Epithelial cell of esophagus (primary cell): ENCODE measurements at regions not wholly inside any gene's neighbourhood (a gene's known extent, or its start where the extent isn't known, plus 50 kb on each side); places are given as distances from the start of the nearest gene placed in this dataset.

Source experiments
- DNase-seq: peaks from one replicate; pipeline ENCODE4 v3.0.0; 2010; ENCODE audit warnings: low read depth
- H3K4me3 ChIP-seq: 2 replicates; pipeline ENCODE4 v1.5.1; 2011; ENCODE audit warnings: mild to moderate bottlenecking, low read length, control low read depth
- TF ChIP-seq, protein P1 (sequence below): IDR thresholded peaks from 2 replicates; pipeline ENCODE4 v1.5.1; 2011; ENCODE audit warnings: low read depth, mild to moderate bottlenecking, low read length, control low read depth, inconsistent platforms; ENCODE audit not compliant: insufficient read depth; ENCODE audit errors: missing control alignments

DNA sequence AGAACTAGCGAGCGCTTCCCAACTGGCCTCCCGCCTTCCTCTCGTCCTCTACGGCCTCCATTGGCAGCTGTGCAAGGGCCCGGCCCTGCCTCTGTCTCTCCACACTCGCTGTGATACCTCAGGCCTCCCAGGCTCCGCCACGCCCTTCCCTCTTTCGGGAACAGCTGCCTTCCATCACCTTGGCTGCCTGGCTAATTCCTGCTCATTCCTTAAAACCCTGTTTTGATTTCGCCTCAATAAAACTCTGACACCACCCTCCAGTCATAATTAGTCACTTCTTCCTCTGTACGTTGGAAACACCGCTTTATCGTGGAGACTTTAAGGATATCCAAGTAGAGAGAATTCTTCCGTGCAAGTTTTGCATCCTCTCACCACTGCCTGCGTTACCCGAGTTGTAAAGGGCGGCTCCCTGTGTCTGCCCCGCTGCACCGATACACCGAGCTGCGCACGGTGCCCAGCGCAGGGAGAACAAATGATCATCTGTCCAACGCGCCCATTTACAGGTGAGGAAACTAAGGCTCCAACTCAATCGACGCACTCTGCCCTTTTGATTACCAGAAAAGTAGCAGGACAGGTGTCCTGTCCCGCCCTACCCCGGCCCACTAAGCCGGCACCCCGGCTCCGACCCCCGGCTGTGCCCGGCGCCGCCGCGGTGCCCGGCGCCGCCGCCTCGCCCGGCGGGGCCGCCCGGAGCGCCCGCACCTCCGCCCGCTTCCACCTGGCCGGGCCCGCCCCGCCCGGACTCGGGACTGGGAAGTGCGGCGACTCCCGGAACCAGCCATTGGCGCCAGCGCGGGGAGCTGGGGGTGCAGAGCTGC lies 139.7 kb downstream of the SEC14L1 start:
- peak; percentile 94 for DNase-seq

DNA sequence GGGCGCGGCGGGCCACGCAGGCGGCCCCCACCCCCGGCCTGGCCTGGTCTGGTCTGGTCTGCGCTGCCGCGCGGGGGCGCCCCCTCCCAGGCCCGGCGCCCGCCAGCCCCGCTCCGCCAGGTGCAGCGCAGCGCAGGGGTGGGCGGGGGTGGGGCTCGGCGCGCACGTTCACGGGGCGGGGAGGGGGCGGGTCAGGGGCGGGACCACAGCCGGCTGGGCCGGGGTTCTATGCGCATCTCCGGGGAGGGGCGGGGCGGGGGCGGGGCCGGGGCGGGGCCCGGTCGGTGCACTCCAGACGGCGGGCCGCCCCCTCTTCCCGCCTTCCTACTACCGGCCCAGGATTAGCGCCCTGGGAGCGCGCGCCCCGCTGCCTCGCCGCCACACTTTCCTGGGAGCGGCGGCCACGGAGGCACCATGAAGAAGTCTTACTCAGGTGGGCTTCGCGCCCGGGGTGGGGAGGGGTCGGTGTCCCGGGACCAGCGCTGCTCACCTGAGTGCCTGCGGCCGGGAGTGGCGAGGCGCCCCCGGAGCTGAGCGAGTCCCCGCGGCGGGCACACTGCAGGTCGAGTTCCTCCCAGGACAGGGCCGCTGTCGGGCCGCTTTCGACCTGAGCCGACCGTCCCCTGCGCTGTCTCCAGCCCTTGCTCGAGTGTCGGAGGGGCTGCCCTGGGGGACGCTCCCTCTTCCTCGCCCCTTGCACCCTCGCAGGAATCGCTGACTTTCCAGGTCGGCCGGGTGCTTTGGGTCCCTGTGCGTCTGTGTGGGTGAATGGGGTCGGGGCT lies 140.5 kb downstream of the SEC14L1 start:
- H3K4me3 ChIP-seq: peak overlapping the region; percentile 80
- TF ChIP-seq, protein P1, sequence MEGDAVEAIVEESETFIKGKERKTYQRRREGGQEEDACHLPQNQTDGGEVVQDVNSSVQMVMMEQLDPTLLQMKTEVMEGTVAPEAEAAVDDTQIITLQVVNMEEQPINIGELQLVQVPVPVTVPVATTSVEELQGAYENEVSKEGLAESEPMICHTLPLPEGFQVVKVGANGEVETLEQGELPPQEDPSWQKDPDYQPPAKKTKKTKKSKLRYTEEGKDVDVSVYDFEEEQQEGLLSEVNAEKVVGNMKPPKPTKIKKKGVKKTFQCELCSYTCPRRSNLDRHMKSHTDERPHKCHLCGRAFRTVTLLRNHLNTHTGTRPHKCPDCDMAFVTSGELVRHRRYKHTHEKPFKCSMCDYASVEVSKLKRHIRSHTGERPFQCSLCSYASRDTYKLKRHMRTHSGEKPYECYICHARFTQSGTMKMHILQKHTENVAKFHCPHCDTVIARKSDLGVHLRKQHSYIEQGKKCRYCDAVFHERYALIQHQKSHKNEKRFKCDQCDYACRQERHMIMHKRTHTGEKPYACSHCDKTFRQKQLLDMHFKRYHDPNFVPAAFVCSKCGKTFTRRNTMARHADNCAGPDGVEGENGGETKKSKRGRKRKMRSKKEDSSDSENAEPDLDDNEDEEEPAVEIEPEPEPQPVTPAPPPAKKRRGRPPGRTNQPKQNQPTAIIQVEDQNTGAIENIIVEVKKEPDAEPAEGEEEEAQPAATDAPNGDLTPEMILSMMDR: no peak
- DNase-seq: peak; percentile 81

More for the DNA sequence above, 139.7 kb downstream of the SEC14L1 start:
- peak overlapping the region; percentile 43 for H3K4me3 ChIP-seq
- TF ChIP-seq, protein P1: no peak

DNA sequence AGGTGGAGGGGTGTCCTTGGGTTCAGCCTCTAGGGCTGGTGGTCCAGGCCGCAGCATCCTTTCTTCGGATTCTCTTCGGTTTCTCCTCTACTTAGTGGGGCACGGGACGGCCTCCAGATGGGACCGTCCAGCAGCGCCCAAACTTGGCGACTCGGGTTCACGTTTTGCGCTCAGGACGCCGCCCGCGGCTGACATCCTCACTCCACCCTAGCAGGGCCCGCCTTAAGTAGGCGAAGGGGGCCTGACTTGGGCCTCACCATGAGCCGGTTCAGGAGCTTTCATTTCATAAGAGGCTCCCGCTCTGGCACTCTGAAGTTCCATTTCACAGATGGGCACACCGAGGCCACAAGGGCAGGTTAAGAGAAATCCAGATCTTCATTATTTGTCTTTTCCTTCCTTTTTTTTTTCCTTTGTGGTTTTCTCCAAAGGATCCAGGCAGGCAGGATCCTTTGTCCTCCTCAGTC lies 141.2 kb downstream of the SEC14L1 start:
- TF ChIP-seq, protein P1: no peak
- H3K4me3 ChIP-seq: peak overlapping the region; percentile 80
- peak; percentile 60 for DNase-seq

DNA sequence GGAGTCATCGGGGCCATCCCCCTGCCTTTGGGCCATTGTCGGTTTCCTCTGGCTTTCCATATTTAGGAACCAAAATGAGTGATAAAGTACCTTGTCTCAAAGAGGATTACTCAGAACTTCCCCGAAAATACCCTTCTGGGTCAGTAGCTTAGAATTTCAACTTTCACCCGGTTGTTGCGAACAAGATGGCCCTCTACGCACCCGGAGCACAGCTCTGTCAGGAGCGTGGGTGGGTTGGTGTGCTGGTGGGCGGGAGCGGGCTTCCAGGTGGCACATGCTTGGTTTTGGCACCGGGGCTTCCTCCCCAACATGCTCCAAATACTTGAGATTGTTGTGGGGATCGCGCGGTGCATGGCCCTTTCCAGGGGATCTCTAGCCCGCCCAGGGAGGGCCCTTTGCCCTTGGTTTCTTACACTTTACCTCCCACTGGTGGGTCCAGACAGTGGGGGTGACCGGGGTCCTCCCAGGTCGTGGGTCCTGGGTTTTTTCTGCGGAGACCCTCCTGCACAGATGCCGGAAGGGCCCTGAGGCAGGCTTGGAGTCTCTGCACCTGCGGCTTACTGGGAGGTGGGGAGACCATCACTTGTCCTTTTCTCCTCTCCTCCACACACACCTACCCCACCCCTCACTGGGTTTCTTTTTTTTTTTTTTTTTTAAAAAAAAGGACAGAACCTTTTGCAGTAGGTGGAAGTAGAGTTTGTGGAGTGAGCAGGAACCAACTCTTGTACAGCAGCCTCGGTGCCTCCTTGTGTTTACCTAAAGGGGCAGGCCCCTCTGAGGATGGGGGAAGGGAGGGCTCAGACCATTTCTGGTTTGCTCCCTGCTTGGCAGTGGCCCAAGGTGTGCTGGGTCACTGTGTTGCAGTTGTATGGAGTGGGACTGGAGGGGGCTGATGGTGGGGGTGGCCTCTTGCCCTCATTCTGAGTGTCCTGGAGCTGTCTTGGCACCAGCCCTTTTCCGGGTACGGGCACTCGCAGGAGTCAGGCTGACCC lies 142.1 kb downstream of the SEC14L1 start:
- peak overlapping the region; percentile 80 for H3K4me3 ChIP-seq
- DNase-seq: no peak
- TF ChIP-seq, protein P1: no peak

DNA sequence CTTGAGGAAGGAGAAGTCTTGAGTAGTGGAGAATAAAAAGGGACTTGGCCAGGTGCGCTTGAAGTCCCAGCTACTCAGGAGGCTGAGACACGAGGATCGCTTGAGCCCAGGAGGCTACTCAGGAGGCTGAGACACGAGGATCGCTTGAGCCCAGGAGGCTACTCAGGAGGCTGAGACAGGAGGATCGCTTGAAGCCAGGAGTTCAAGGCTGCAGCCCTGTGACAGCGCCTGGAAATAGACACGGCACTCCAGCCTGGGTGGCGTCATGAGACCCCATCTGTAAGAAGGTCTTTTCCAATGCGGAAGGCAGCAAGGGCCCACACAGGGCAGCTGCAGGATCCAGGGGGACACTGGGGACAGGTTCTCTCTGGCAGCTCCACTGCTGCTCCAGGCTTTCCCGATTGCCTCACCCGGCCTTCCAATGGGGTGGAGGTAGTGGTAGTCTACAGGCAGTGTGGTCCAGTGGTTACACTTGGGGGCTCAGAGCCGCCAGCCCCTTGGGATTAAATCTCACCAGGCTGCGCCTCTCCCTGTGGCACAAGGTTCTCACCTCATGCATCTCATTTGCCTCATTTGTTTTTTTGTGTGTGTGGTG lies 143.4 kb downstream of the SEC14L1 start:
- H3K4me3 ChIP-seq: no peak overlapping the region
- DNase-seq: no peak

More for the DNA sequence above, 143.4 kb downstream of the SEC14L1 start:
- TF ChIP-seq, protein P1: no peak
